GM12874 (cell line): ENCODE measurements at regions not wholly inside any gene's neighbourhood (a gene's known extent, or its start where the extent isn't known, plus 50 kb on each side); places are given as distances from the start of the nearest gene placed in this dataset.

Experiments
- CTCF ChIP-seq: IDR thresholded peaks from 2 replicates; pipeline ENCODE4 v1.5.1; 2011; ENCODE audit warnings: low read depth, mild to moderate bottlenecking, control low read depth, low read length, moderate library complexity; ENCODE audit not compliant: insufficient read depth

GRCh38 chrX:96425200-96425599 lies 259.4 kb upstream of the DIAPH2 start:
- TF ChIP-seq CTCF = no peak

GRCh38 chrX:96430756-96431455 lies 253.7 kb upstream of the DIAPH2 start:
- no peak for TF ChIP-seq CTCF

- no peak for TF ChIP-seq CTCF
These were observed 252.0 kb upstream of the DIAPH2 start for GRCh38 chrX:96432647-96433046.

- no peak for TF ChIP-seq CTCF
These were observed 251.1 kb upstream of the DIAPH2 start for GRCh38 chrX:96433409-96434077.

GRCh38 chrX:96435378-96436035 lies 249.1 kb upstream of the DIAPH2 start:
- TF ChIP-seq CTCF = no peak

GRCh38 chrX:96436105-96436504 lies 248.5 kb upstream of the DIAPH2 start:
- TF ChIP-seq CTCF = no peak

- no peak for TF ChIP-seq CTCF
These were observed 245.8 kb upstream of the DIAPH2 start for GRCh38 chrX:96438803-96439202.
